ENCODE measurements at regions not wholly inside any gene's neighbourhood (a gene's known extent, or its start where the extent isn't known, plus 50 kb on each side); places are given as distances from the start of the nearest gene placed in this dataset.

GRCh38 chr1:104229860-104230259 is 480.2 kb downstream of the AMY1C start:
- H3K79me2 ChIP-seq (ENCODE audit: low read length): no peaks in the 10 kb centered on the region
- H3F3A ChIP-seq (ENCODE audit: insufficient read depth, low read length): no peaks in the 10 kb centered on the region
- H2AFZ ChIP-seq (ENCODE audit: low read length): no peak overlapping the region
- no peaks in the 10 kb centered on the region for H3K9me3 ChIP-seq (replicated peaks; ENCODE audit: insufficient read depth, low read length)
- H3K36me3 ChIP-seq (replicated peaks; ENCODE audit: insufficient read depth, low read length): no peaks in the 10 kb centered on the region
- H4K20me1 ChIP-seq (ENCODE audit: insufficient read depth, low read length): no peaks in the 10 kb centered on the region
- no peak overlapping the region for H3K27ac ChIP-seq (ENCODE audit: low read length)
- no peak overlapping the region for H3K9ac ChIP-seq (ENCODE audit: low read length)
- H3K4me3 ChIP-seq (ENCODE audit: low read length): no peak overlapping the region
- H3K27me3 ChIP-seq (replicated peaks; ENCODE audit: insufficient read depth, low read length): no peaks in the 10 kb centered on the region
- no peaks in the 10 kb centered on the region for H3K4me1 ChIP-seq (ENCODE audit: low read length)
- TF ChIP-seq EZH2 (optimal IDR thresholded peaks at IDR 0.05; ENCODE audit: low read depth, low read length): no peak
- no peak for TF ChIP-seq EZH2phosphoT487 (IDR thresholded peaks at IDR 0.05; ENCODE audit: low read length)
- TF ChIP-seq CTCF (IDR thresholded peaks at IDR 0.05; ENCODE audit: low read length): no peak
- H3K9me2 ChIP-seq (replicated peaks; ENCODE audit: insufficient read depth, low read length): no peaks in the 10 kb centered on the region
- no peak for DNase-seq
- no peak overlapping the region for H3K4me2 ChIP-seq (ENCODE audit: low read depth, low read length)

- H3K4me3 ChIP-seq (ENCODE audit: low read length): no peak overlapping the region
- no peak overlapping the region for H3K9ac ChIP-seq (ENCODE audit: low read length)
- TF ChIP-seq CTCF (IDR thresholded peaks at IDR 0.05; ENCODE audit: low read length) (no peak), EZH2phosphoT487 (IDR thresholded peaks at IDR 0.05; ENCODE audit: low read length) (no peak)
- H3K4me1 ChIP-seq (ENCODE audit: low read length): no peaks in the 10 kb centered on the region
- no peaks in the 10 kb centered on the region for H3K36me3 ChIP-seq (replicated peaks; ENCODE audit: insufficient read depth, low read length)
- no peak overlapping the region for H3K27ac ChIP-seq (ENCODE audit: low read length)
- no peaks in the 10 kb centered on the region for H3K9me2 ChIP-seq (replicated peaks; ENCODE audit: insufficient read depth, low read length)
- no peaks in the 10 kb centered on the region for H4K20me1 ChIP-seq (ENCODE audit: insufficient read depth, low read length)
- H3F3A ChIP-seq (ENCODE audit: insufficient read depth, low read length): no peaks in the 10 kb centered on the region
- H3K79me2 ChIP-seq (ENCODE audit: low read length): no peaks in the 10 kb centered on the region
- no peaks in the 10 kb centered on the region for H3K9me3 ChIP-seq (replicated peaks; ENCODE audit: insufficient read depth, low read length)
- no peak overlapping the region for H3K4me2 ChIP-seq (ENCODE audit: low read depth, low read length)
- no peaks in the 10 kb centered on the region for H3K27me3 ChIP-seq (replicated peaks; ENCODE audit: insufficient read depth, low read length)
- no peak overlapping the region for H2AFZ ChIP-seq (ENCODE audit: low read length)
- DNase-seq: no peak
Observed at GRCh38 chr1:104231676-104232075, 482.0 kb downstream of the AMY1C start.

- H3K4me1 ChIP-seq (ENCODE audit: low read length): no peaks in the 10 kb centered on the region
- no peak overlapping the region for H2AFZ ChIP-seq (ENCODE audit: low read length)
- no peaks in the 10 kb centered on the region for H3F3A ChIP-seq (ENCODE audit: insufficient read depth, low read length)
- no peaks in the 10 kb centered on the region for H3K79me2 ChIP-seq (ENCODE audit: low read length)
- no peak overlapping the region for H3K4me2 ChIP-seq (ENCODE audit: low read depth, low read length)
- TF ChIP-seq CTCF (IDR thresholded peaks at IDR 0.05; ENCODE audit: low read length) (no peak), EZH2 (optimal IDR thresholded peaks at IDR 0.05; ENCODE audit: low read depth, low read length) (no peak), EZH2phosphoT487 (IDR thresholded peaks at IDR 0.05; ENCODE audit: low read length) (no peak)
- H3K4me3 ChIP-seq (ENCODE audit: low read length): no peak overlapping the region
- DNase-seq: no peak
- H3K27me3 ChIP-seq (replicated peaks; ENCODE audit: insufficient read depth, low read length): no peaks in the 10 kb centered on the region
- no peaks in the 10 kb centered on the region for H3K36me3 ChIP-seq (replicated peaks; ENCODE audit: insufficient read depth, low read length)
- H3K9ac ChIP-seq (ENCODE audit: low read length): no peak overlapping the region
- H3K27ac ChIP-seq (ENCODE audit: low read length): no peak overlapping the region
- H3K9me2 ChIP-seq (replicated peaks; ENCODE audit: insufficient read depth, low read length): no peaks in the 10 kb centered on the region
- H4K20me1 ChIP-seq (ENCODE audit: insufficient read depth, low read length): no peaks in the 10 kb centered on the region
- H3K9me3 ChIP-seq (replicated peaks; ENCODE audit: insufficient read depth, low read length): no peaks in the 10 kb centered on the region
Observed at GRCh38 chr1:104235141-104235540, 485.4 kb downstream of the AMY1C start.

Data from MM.1S (cell line).